T-helper 17 cell (primary cell): ENCODE measurements at regions not wholly inside any gene's neighbourhood (a gene's known extent, or its start where the extent isn't known, plus 50 kb on each side); places are given as distances from the start of the nearest gene placed in this dataset.
A peak's percentile ranks its signal among the peaks of the same experiment; 100 is the strongest.

Experiments
- ATAC-seq: fragments of 150-1000 bp; cut with Tn5 transposase; 2 replicates; pipeline ENCODE4 v1.10.0; 2021; ENCODE audit warnings: mild to moderate bottlenecking, moderate library complexity
- DNase-seq, 3 donors: peaks; one replicate each; pipeline versions ENCODE4 v3.0.0 to v3.0.0-alpha.2; 2020 to 2021
- H3K9me3 ChIP-seq: one replicate; pipeline ENCODE4 v1.7.0; 2013; ENCODE audit warnings: low read length, mild to moderate bottlenecking; ENCODE audit not compliant: control insufficient read depth, poor library complexity, severe bottlenecking
- H3K27ac Mint-ChIP-seq: one replicate; pipeline ENCODE4 v1.8.0; 2022; ENCODE audit warnings: mild to moderate bottlenecking, moderate library complexity, mixed read lengths
- H3K27me3 Mint-ChIP-seq: one replicate; pipeline ENCODE4 v1.8.0; 2022; ENCODE audit warnings: mixed read lengths
- H3K36me3 Mint-ChIP-seq: one replicate; pipeline ENCODE4 v1.8.0; 2022; ENCODE audit warnings: low read depth, mixed read lengths
- H3K4me1 Mint-ChIP-seq: one replicate; pipeline ENCODE4 v1.8.0; 2022; ENCODE audit warnings: mild to moderate bottlenecking, mixed read lengths
- H3K4me3 Mint-ChIP-seq: one replicate; pipeline ENCODE4 v1.8.0; 2022; ENCODE audit warnings: mild to moderate bottlenecking, moderate library complexity, mixed read lengths

DNA sequence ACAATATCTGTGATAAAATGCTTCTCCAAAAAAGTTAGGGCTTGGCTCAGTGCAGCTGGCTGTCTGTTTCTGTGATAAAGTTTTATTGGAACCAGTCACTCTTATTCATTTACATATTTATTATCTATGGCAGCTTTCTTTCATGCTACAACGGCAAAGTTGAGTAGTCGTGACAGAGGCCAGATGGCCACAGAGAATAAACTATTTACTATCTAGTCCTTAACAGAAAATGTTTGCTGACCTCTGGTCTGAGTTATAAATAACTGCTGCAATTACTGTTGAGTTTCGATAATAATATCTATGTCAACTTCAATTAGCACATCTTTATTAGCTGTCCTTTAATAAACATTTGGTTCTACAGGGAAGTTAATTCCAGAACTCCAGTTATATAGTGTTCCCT, 180.2 kb upstream of the RUNX1 start:
- no peak overlapping the region for H3K4me3 Mint-ChIP-seq
- no peak for ATAC-seq
- H3K36me3 Mint-ChIP-seq = no peaks in the 10 kb centered on the region
- H3K4me1 Mint-ChIP-seq = peaks cover 22% of the 10 kb centered on the region
- no peak overlapping the region for H3K27ac Mint-ChIP-seq
- no peaks in the 10 kb centered on the region for H3K27me3 Mint-ChIP-seq
- H3K9me3 ChIP-seq = no peaks in the 10 kb centered on the region
- no peak for DNase-seq

DNA sequence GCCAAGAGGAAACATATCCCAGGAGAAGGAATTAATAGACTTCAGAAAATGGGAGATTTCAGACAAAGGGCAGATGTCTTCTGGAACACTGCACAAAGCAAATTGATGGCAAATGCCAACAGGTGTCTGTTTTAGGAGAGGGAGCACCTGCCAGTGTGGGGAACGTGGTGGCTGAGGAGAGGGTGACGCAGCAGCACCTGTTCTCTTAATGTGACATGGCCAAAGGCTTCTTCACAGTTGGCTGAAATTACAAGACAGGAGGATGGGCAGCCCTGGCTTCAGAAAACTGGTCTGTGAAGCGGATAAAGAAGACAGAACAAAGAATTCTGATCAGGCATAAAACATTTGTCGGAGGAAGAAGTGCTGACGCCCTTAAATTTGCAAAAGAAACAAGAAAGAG, 178.7 kb upstream of the RUNX1 start:
- H3K27me3 Mint-ChIP-seq = no peaks in the 10 kb centered on the region
- peak overlapping the region; percentile 83 for H3K4me3 Mint-ChIP-seq
- H3K36me3 Mint-ChIP-seq = no peaks in the 10 kb centered on the region
- DNase-seq (no peak), ATAC-seq (no peak)
- peak overlapping the region; percentile 94 for H3K27ac Mint-ChIP-seq
- H3K9me3 ChIP-seq = no peaks in the 10 kb centered on the region
- H3K4me1 Mint-ChIP-seq = peaks cover 27% of the 10 kb centered on the region

DNA sequence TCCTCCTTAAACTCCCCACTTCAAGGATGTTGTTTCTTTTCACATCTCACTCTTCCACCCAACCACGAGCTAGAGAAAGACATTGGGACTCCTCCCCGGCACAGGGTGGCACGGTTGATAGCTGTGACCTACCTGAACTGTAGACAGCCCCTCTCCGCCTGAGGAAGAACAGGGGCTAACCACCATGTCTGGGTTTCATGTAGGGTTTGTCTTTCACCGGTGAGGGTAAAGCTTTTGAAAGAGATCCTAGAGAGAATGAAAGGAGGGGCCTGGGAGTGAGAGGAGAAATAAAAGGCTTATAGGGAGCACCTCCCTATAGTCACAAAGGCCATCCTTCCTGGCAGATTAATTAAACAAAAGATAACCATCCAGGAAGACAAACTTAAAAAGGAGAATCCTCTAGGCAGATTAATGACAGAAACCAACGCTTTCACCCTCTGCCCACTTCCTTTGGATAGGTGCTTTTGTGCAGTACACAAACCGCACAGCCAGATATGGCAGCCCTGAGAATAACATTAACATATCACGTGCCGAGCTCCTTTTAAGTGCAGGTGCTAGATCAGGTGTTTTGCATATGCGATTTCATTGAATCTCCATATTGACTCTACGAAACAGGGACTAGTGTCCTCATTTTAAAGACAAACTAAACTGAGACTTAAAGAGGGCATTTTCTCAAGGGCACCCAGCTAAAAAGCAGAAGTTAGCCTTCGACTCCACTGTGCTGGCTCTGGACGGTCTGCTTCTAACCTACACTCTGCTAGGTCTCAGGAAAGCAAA, 178.1 kb upstream of the RUNX1 start:
- Mint-ChIP-seq H3K27ac (peak overlapping the region; percentile 94), H3K36me3 (no peaks in the 10 kb centered on the region), H3K4me3 (peak overlapping the region; percentile 83), H3K27me3 (no peaks in the 10 kb centered on the region), H3K4me1 (peaks cover 33% of the 10 kb centered on the region)
- peak in 2 of 3 donors; percentile 29 to 32 for DNase-seq
- ATAC-seq = peak; percentile 92
- H3K9me3 ChIP-seq = no peaks in the 10 kb centered on the region

DNA sequence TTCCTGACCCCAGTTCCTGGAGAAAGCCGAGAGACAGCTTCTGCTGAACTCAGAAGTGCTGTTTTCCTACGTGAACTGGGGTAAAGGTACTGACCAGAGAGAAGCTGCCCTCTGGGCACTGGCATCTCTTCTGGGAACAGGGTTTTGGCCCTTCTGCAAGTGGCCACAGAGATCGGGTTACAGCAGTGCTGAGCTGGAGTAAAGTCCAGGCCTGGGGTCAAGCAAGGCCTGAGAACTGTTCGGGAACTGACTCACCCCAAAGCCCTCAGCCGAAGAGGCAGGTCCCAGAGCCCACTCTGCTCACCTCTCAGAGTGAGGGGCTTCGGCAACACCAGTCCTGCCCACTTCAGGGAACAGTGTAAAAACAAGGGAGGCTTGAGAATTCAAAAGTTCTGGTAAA, 177.2 kb upstream of the RUNX1 start:
- no peaks in the 10 kb centered on the region for H3K27me3 Mint-ChIP-seq
- H3K36me3 Mint-ChIP-seq = no peaks in the 10 kb centered on the region
- H3K27ac Mint-ChIP-seq = peak overlapping the region; percentile 94
- no peaks in the 10 kb centered on the region for H3K9me3 ChIP-seq
- no peak for DNase-seq
- no peak for ATAC-seq
- H3K4me1 Mint-ChIP-seq = peaks cover 39% of the 10 kb centered on the region
- peak overlapping the region; percentile 83 for H3K4me3 Mint-ChIP-seq

DNA sequence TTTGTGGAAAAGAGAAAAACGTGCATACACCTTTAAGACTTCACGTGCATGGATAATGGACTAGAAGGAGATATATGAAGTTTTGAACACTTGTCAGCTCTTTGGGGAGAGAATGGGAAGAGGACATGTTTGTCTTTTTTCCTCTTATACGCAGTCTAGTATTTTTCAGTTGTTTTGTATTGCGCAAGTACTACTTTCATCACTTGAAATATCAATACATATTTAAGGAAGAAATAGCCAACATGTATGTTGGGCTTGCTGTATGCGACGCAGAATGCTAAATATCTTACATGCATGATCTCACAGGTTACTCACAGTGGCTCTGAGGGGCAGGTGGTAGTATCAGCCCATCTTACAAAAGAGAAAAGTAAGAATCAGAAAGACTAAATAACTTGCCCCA, 176.5 kb upstream of the RUNX1 start:
- H3K4me1 Mint-ChIP-seq = peaks cover 39% of the 10 kb centered on the region
- ATAC-seq (no peak), DNase-seq (no peak)
- H3K27me3 Mint-ChIP-seq = no peaks in the 10 kb centered on the region
- H3K27ac Mint-ChIP-seq = no peak overlapping the region
- H3K36me3 Mint-ChIP-seq = no peaks in the 10 kb centered on the region
- H3K9me3 ChIP-seq = no peaks in the 10 kb centered on the region
- H3K4me3 Mint-ChIP-seq = no peak overlapping the region

DNA sequence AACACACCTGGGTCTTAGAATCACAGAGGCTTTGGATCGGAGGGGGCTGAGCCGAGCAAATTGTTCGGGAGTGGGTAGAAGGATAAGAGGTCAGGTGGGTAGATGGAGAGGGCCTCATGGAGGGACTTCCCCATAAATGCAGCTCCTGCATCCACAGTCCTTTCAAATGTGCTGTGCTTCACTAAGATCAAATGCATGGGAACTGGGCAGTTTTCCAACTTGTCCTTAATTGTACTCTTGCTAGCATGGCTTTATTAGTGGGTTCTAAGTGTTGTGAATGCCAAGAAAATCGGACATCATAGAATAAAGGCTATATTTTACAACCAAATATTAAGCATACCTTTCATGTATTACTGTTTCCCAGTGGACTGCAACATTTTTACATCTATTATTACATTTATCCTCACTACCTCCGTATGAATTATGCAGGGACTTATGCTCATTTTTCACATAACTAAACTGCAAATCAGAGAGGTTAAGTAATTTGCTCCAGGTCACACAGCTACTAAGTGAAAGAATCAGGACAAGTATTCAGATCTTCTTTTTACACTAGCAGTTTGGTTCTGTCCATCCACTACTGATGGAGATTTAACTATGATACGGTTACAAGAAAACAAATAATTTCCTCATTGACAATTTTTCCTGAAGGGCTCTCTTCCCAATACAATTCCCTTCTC, 174.5 kb upstream of the RUNX1 start:
- Mint-ChIP-seq H3K27me3 (no peaks in the 10 kb centered on the region), H3K4me1 (peaks cover 39% of the 10 kb centered on the region), H3K4me3 (no peak overlapping the region), H3K36me3 (no peaks in the 10 kb centered on the region), H3K27ac (peak overlapping the region; percentile 54)
- H3K9me3 ChIP-seq = no peaks in the 10 kb centered on the region
- no peak for ATAC-seq
- DNase-seq = no peak

DNA sequence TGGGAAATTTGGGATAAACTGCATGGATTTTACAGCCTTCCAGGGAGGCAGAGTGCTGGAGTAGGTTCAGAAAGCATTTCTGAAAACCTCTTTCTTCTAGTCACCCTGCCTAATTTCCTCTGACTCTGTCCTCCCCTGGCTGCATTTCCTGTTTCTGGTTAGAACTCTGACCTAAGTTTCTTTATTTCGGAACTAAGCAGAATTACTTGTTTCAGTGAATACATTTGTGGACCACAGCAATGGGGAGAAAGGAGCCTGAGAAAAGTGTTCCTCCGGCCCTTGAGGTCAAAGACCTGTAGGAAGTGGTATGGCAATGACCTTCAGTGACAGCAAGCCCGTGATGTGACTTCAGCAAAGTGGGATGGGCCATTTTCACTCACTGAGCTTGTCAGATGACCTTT, 173.4 kb upstream of the RUNX1 start:
- peaks cover 34% of the 10 kb centered on the region for H3K4me1 Mint-ChIP-seq
- peak overlapping the region; percentile 54 for H3K27ac Mint-ChIP-seq
- H3K4me3 Mint-ChIP-seq = peak overlapping the region; percentile 78
- no peaks in the 10 kb centered on the region for H3K36me3 Mint-ChIP-seq
- H3K9me3 ChIP-seq = no peaks in the 10 kb centered on the region
- no peak for DNase-seq
- no peak for ATAC-seq
- H3K27me3 Mint-ChIP-seq = no peaks in the 10 kb centered on the region

DNA sequence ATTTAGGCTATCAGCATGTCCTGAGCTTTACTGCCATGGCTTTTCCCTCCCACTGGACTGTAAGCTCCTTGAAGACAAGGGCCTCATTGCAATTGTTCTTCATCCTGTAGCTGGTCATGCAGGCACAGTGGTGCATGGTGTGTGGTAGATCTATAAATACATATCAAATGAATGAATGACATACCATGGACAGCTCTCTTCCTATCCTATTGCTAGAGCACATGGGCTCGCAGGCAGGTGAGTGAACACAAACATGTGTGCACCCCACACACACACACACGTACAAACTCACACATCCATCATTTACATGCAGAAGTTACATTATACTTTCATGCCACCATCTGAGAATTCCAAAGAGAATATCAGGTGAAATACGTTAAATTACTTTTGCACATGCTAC, 172.9 kb upstream of the RUNX1 start:
- ATAC-seq (no peak), DNase-seq (no peak)
- H3K9me3 ChIP-seq = no peaks in the 10 kb centered on the region
- Mint-ChIP-seq H3K27ac (no peak overlapping the region), H3K36me3 (no peaks in the 10 kb centered on the region), H3K4me1 (peaks cover 29% of the 10 kb centered on the region), H3K4me3 (peak overlapping the region; percentile 78), H3K27me3 (no peaks in the 10 kb centered on the region)

DNA sequence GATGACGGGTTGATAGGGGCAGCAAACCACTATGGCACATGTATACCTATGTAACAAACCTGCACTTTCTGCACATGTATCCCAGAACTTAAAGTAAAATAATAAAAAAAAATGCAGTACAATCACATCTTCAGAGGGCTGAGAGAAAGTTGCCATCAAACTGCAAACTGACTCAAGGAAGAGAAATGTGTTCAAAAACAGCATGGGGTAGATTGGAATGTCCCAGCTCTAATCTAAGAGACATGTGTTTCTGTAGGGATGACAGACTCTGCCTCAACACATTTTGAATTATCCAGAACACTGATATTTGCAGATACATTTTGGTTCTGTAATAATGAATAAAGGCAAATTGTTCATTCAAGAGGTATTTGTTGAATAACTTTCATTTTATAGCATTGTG, 171.2 kb upstream of the RUNX1 start:
- no peak overlapping the region for H3K4me3 Mint-ChIP-seq
- H3K36me3 Mint-ChIP-seq = no peaks in the 10 kb centered on the region
- no peaks in the 10 kb centered on the region for H3K27me3 Mint-ChIP-seq
- DNase-seq (no peak), ATAC-seq (no peak)
- H3K4me1 Mint-ChIP-seq = peaks cover 17% of the 10 kb centered on the region
- peak overlapping the region; percentile 32 for H3K27ac Mint-ChIP-seq
- no peaks in the 10 kb centered on the region for H3K9me3 ChIP-seq

DNA sequence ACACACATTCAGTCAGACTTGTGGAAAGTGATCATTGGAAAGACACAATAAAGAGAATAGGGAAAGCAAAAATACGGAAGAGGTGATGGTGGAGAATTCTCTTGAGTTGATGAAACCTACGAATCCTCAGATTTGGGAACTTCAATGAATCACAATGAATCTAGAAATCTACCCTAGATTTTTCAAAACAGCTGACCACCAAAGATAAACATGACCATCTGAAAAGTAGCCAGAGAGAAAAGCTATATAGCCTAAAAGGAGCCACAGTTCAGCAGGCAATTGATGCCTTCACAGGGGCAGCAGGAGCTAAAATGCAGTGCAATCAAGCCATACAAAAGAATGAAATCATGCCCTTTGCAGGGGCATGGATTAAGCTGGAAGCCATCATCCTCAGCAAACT, 170.6 kb upstream of the RUNX1 start:
- DNase-seq (no peak), ATAC-seq (no peak)
- H3K9me3 ChIP-seq = no peaks in the 10 kb centered on the region
- Mint-ChIP-seq H3K27ac (peak overlapping the region; percentile 32), H3K4me3 (no peak overlapping the region), H3K27me3 (no peaks in the 10 kb centered on the region), H3K36me3 (no peaks in the 10 kb centered on the region), H3K4me1 (peaks cover 17% of the 10 kb centered on the region)

DNA sequence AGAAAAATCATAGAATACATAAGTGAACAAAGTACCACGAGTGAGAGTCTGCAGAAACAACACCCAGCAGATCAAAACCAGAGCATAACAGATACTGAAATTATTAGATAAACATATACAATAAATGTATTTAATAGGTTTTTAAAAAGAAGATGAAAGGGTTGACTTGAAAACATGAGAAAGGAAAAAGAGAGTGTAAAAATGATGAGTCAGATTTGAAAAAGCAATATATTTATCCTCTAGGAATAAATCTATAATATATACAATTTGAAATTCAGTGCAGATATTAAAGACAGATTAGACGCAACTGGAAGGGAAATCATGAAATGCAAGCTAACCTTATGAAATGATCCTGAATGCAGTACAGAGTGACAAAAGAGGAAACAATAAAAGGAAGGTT, 170.2 kb upstream of the RUNX1 start:
- H3K9me3 ChIP-seq = no peaks in the 10 kb centered on the region
- H3K4me1 Mint-ChIP-seq = peaks cover 17% of the 10 kb centered on the region
- H3K4me3 Mint-ChIP-seq = no peak overlapping the region
- no peaks in the 10 kb centered on the region for H3K27me3 Mint-ChIP-seq
- DNase-seq (no peak), ATAC-seq (no peak)
- peak overlapping the region; percentile 32 for H3K27ac Mint-ChIP-seq
- no peaks in the 10 kb centered on the region for H3K36me3 Mint-ChIP-seq

DNA sequence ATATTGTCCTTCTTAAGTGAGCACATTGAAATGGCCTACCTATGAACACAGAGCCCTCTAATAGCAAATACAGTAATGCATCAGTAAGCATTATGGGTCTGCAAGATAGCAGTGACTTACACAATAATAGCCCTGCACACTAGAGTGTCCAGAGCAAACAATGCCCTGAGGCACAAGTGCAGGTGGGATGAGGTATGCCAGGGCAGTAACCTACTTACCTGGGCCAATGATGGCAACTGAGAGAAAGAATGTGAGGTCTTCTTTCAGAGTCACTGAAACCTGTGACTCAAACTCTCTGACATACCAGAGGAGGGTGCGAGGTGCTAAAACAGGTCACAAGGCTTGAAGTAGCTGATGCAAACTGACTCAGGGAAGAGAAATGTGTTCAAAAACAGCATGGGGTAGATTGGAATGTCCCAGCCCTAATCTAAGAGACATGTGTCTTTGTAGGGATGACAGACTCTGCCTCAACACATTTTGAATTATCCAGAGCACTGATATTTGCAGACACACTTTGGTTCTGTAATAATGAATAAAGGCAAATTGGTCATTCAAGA, 168.5 kb upstream of the RUNX1 start:
- H3K4me1 Mint-ChIP-seq = peaks cover 10% of the 10 kb centered on the region
- no peaks in the 10 kb centered on the region for H3K9me3 ChIP-seq
- ATAC-seq = no peak
- no peaks in the 10 kb centered on the region for H3K36me3 Mint-ChIP-seq
- peaks cover 5% of the 10 kb centered on the region for H3K27me3 Mint-ChIP-seq
- no peak overlapping the region for H3K4me3 Mint-ChIP-seq
- no peak for DNase-seq
- no peak overlapping the region for H3K27ac Mint-ChIP-seq

DNA sequence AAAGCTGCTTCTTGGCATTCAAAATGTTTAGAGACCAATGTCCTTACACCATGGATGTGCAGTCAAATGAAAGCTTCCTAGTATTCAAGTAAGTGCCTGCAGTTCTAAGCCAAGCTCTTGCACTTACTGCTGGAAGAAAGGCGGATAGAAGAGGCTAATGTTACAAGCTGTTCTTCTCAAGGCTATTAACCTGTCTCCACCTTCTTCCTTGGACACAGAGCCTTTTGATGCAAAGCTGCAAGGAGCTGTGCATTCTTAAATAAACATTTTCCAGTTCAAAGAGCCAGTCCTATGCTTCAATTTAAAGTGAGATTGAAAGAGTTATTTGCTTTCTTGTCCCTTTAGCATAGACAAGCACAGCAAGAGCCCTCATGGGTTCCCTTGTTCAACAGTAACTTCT, 167.9 kb upstream of the RUNX1 start:
- no peak for ATAC-seq
- Mint-ChIP-seq H3K4me1 (peaks cover 4% of the 10 kb centered on the region), H3K27me3 (peaks cover 5% of the 10 kb centered on the region), H3K36me3 (no peaks in the 10 kb centered on the region), H3K4me3 (no peak overlapping the region), H3K27ac (no peak overlapping the region)
- no peak for DNase-seq
- H3K9me3 ChIP-seq = no peaks in the 10 kb centered on the region

DNA sequence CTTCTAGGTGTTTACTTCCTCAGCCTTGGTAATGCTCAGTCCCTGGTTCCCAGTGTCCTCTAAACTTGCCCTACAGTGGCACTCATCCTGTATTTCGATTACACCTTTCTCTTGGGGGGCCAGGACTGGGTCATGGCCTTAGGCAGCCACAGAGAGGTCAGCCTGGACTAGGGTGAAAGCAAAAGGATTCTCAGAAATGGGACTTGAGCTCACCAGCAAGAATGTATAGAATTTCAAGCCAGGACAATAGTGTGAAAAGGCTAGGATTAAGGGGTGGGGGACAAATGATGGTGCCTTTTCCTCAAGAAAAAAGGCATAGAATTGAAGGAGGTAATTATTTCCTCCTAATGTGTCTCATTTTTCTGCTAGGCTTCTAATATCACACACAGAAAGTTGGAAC, 166.8 kb upstream of the RUNX1 start:
- H3K9me3 ChIP-seq = no peaks in the 10 kb centered on the region
- Mint-ChIP-seq H3K27ac (no peak overlapping the region), H3K4me3 (no peak overlapping the region), H3K27me3 (peaks cover 5% of the 10 kb centered on the region), H3K4me1 (no peaks in the 10 kb centered on the region), H3K36me3 (no peaks in the 10 kb centered on the region)
- ATAC-seq (no peak), DNase-seq (no peak)
